ENCODE measurements at regions not wholly inside any gene's neighbourhood (a gene's known extent, or its start where the extent isn't known, plus 50 kb on each side); places are given as distances from the start of the nearest gene placed in this dataset.

GRCh38 chr18:10316778-10317177, 137.7 kb upstream of the APCDD1 start:
- WGBS, 2 donors, result 84 to 87% methylated on average over 7 of the region's 7 CpGs
- Histone ChIP-seq H3K27ac (no peak overlapping the region), H3K4me1 (no peaks in the 10 kb centered on the region), H3K9me3 (no peaks in the 10 kb centered on the region), H3K36me3 (no peaks in the 10 kb centered on the region), H3K27me3 (no peaks in the 10 kb centered on the region), H3K4me3 (replicated peaks in 1 of 3) (no peak overlapping the region)
- intact Hi-C loops (cut with DNase I), result no loop called here
- TF ChIP-seq POLR2A (IDR thresholded peaks at IDR 0.05) (no peak), CTCF (IDR thresholded peaks at IDR 0.05) (no peak)
- no peak for DNase-seq

- Histone ChIP-seq H3K4me1 (no peaks in the 10 kb centered on the region), H3K4me3 (replicated peaks in 1 of 3) (no peak overlapping the region), H3K36me3 (no peaks in the 10 kb centered on the region), H3K27me3 (no peaks in the 10 kb centered on the region), H3K27ac (no peak overlapping the region), H3K9me3 (no peaks in the 10 kb centered on the region)
- TF ChIP-seq POLR2A (IDR thresholded peaks at IDR 0.05) (no peak), CTCF (IDR thresholded peaks at IDR 0.05) (no peak)
- 64 to 73% methylated on average over 6 of the region's 6 CpGs for WGBS, 2 donors
- intact Hi-C loops (cut with DNase I), result no loop called here
- DNase-seq, result no peak
Observed at GRCh38 chr18:10317864-10318690, 136.4 kb upstream of the APCDD1 start.

GRCh38 chr18:10318691-10318970, 135.8 kb upstream of the APCDD1 start:
- Histone ChIP-seq H3K36me3 (no peaks in the 10 kb centered on the region), H3K27me3 (no peaks in the 10 kb centered on the region), H3K27ac (no peak overlapping the region), H3K9me3 (no peaks in the 10 kb centered on the region), H3K4me1 (no peaks in the 10 kb centered on the region), H3K4me3 (replicated peaks in 1 of 3) (no peak overlapping the region)
- TF ChIP-seq POLR2A (IDR thresholded peaks at IDR 0.05) (no peak), CTCF (IDR thresholded peaks at IDR 0.05) (no peak)
- 26 to 36% methylated on average over 3 of the region's 3 CpGs for WGBS, 2 donors
- DNase-seq, result no peak
- intact Hi-C loops (cut with DNase I), result no loop called here

GRCh38 chr18:10319026-10319425, 135.4 kb upstream of the APCDD1 start:
- no peak overlapping the region for H3K27ac ChIP-seq
- H3K27me3 ChIP-seq, result no peaks in the 10 kb centered on the region
- WGBS, 2 donors, result 75 to 78% methylated on average over 2 of the region's 2 CpGs
- no peak overlapping the region for H3K4me3 ChIP-seq (replicated peaks in 1 of 3)
- no peaks in the 10 kb centered on the region for H3K36me3 ChIP-seq
- no peaks in the 10 kb centered on the region for H3K4me1 ChIP-seq
- no peak for TF ChIP-seq CTCF (IDR thresholded peaks at IDR 0.05)
- no peak for TF ChIP-seq POLR2A (IDR thresholded peaks at IDR 0.05)
- intact Hi-C loops (cut with DNase I), result no loop called here
- no peak for DNase-seq
- H3K9me3 ChIP-seq, result no peaks in the 10 kb centered on the region

GRCh38 chr18:10319914-10320600, 134.4 kb upstream of the APCDD1 start:
- H3K9me3 ChIP-seq, result no peaks in the 10 kb centered on the region
- intact Hi-C loops (cut with DNase I), result no loop called here
- 94 to 95% methylated on average over 9 of the region's 9 CpGs for WGBS, 2 donors
- no peak for DNase-seq
- TF ChIP-seq POLR2A (IDR thresholded peaks at IDR 0.05) (no peak), CTCF (IDR thresholded peaks at IDR 0.05) (no peak)
- H3K27me3 ChIP-seq, result no peaks in the 10 kb centered on the region
- H3K4me3 ChIP-seq (replicated peaks in 1 of 3), result no peak overlapping the region
- no peaks in the 10 kb centered on the region for H3K36me3 ChIP-seq
- H3K4me1 ChIP-seq, result no peaks in the 10 kb centered on the region
- no peak overlapping the region for H3K27ac ChIP-seq
